ENCODE measurements at regions not wholly inside any gene's neighbourhood (a gene's known extent, or its start where the extent isn't known, plus 50 kb on each side); places are given as distances from the start of the nearest gene placed in this dataset.

GRCh38 chr1:216884614-216885229, 161.5 kb upstream of the ESRRG start:
- TF ChIP-seq FOXO4 (CRISPR knock-in tag; IDR thresholded peaks at IDR 0.05) (no peak), CTCF (IDR thresholded peaks at IDR 0.05 in 2 of 3, conservative IDR thresholded peaks at IDR 0.05 in 1 of 3; ENCODE audit: insufficient read depth in 2 of 3, low read depth in 1 of 3, low read length in 3 of 3) (no peak), SIX5 (IDR thresholded peaks at IDR 0.05; ENCODE audit: borderline replicate concordance in 1 of 2, insufficient read depth in 1 of 2, low read depth in 1 of 2, low read length in 2 of 2) (no peak), ZBTB43 (CRISPR knock-in tag; IDR thresholded peaks at IDR 0.05) (no peak), KDM4B (IDR thresholded peaks at IDR 0.05; ENCODE audit: borderline replicate concordance in 2 of 2, low read depth in 1 of 2) (no peak), LARP7 (IDR thresholded peaks at IDR 0.05) (no peak)
